K562 (cell line): ENCODE measurements at regions not wholly inside any gene's neighbourhood (a gene's known extent, or its start where the extent isn't known, plus 50 kb on each side); places are given as distances from the start of the nearest gene placed in this dataset.

Source experiments
- ATAC-seq: fragments of 200-7000 bp; cut with Tn5 transposase; 3 replicates; pipeline ENCODE4 v1.9.1; 2020; ENCODE audit warnings: moderate library complexity
- BruUV-seq: library from RNA; stranded (reverse); fragments of 400-500 nt; replicated peaks from 2 replicates; lab custom pipeline; 2021; lab: Mats Ljungman, UMichigan
- CTCF ChIA-PET: fragments of 300-600 bp; formaldehyde crosslinking; extraction: SDS; loops from one replicate; lab custom pipeline; 2021; ENCODE audit warnings: low intra/inter-chr PET ratio; lab: Yijun Ruan, JAX
- POLR2A ChIA-PET: fragments of 300-600, 350-650 bp; sonication (Branson Sonifier 250); formaldehyde crosslinking; extraction: SDS; loops from one replicate; lab custom pipeline; 2021; ENCODE audit warnings: antibody characterized with exemption, inconsistent platforms; lab: Yijun Ruan, JAX
- DNase-seq, 4 experiments: peaks; one replicate each; pipeline versions ENCODE4 v3.0.0 to v3.0.0-alpha.2; 2011 to 2018; ENCODE audit warnings: low spot score in 3 of 4, mixed read lengths in 3 of 4; ENCODE audit errors: extremely low read depth in 1 of 4
- FAIRE-seq: peaks from 2 replicates; lab custom pipeline; 2011; peaks lifted over from hg19 to GRCh38; lab: Jason Lieb, UNC
- H2AFZ ChIP-seq: 2 replicates; pipeline ENCODE4 v1.6.0; 2011; ENCODE audit warnings: low read depth, low read length, control low read depth, inconsistent platforms
- H3K27ac ChIP-seq: fragments of 200-600 bp; 3 replicates; pipeline ENCODE4 v1.8.0; 2011; ENCODE audit warnings: low read depth, mild to moderate bottlenecking, control low read depth, inconsistent platforms, low read length, moderate library complexity, mixed read lengths; ENCODE audit errors: extremely low read depth
- H3K27me3 ChIP-seq, 2 experiments: fragments of 300-600 bp in 1 of 2; 2 replicates in 1 of 2; 3 replicates in 1 of 2; pipeline versions ENCODE4 v1.6.0 to v1.8.0; 2011; ENCODE audit warnings: inconsistent platforms in 2 of 2, low read length in 2 of 2, mild to moderate bottlenecking in 1 of 2, mixed read lengths in 1 of 2, moderate library complexity in 1 of 2; ENCODE audit not compliant: control insufficient read depth in 2 of 2, insufficient read depth in 2 of 2
- H3K36me3 ChIP-seq: fragments of 300-600 bp; 3 replicates; pipeline ENCODE4 v1.8.0; 2011; ENCODE audit warnings: mild to moderate bottlenecking, low read length, inconsistent platforms; ENCODE audit not compliant: control insufficient read depth, insufficient read depth
- H3K4me1 ChIP-seq, 2 experiments: fragments of 200-600 bp in 1 of 2; replicated peaks in 1 of 2; 2 replicates in 1 of 2; 3 replicates in 1 of 2; pipeline versions ENCODE4 v1.5.1 to v1.8.0; 2011; ENCODE audit warnings: inconsistent platforms in 2 of 2, low read length in 2 of 2, mild to moderate bottlenecking in 1 of 2, mixed read lengths in 1 of 2, moderate library complexity in 1 of 2; ENCODE audit not compliant: control insufficient read depth in 2 of 2, insufficient read depth in 2 of 2
- H3K4me2 ChIP-seq: 2 replicates; pipeline ENCODE4 v1.6.1; 2011; ENCODE audit warnings: low read length, control low read depth, inconsistent platforms, mixed read lengths; ENCODE audit not compliant: insufficient read depth
- H3K4me3 ChIP-seq: fragments of 200-600 bp; sonication (generic), shearing (Covaris generic); 2 replicates; pipeline ENCODE4 v1.5.1; 2016; ENCODE audit warnings: control low read depth, inconsistent platforms
- H3K79me2 ChIP-seq: fragments of 200-600 bp; 3 replicates; pipeline ENCODE4 v1.8.0; 2011; ENCODE audit warnings: low read length, inconsistent platforms; ENCODE audit not compliant: control insufficient read depth, insufficient read depth
- H3K9ac ChIP-seq, 2 experiments: 2 replicates each; pipeline versions ENCODE4 v1.6.0 to v1.6.1; 2011; ENCODE audit warnings: low read depth in 2 of 2, low read length in 2 of 2, control low read depth in 1 of 2, inconsistent platforms in 1 of 2, mild to moderate bottlenecking in 1 of 2, mixed read lengths in 1 of 2; ENCODE audit not compliant: insufficient read depth in 1 of 2
- H3K9me1 ChIP-seq: one replicate; pipeline ENCODE4 v1.6.0; 2011; ENCODE audit warnings: inconsistent platforms, mild to moderate bottlenecking, low read length, moderate library complexity; ENCODE audit not compliant: control insufficient read depth, insufficient read depth
- H3K9me3 ChIP-seq: replicated peaks from 2 replicates; pipeline ENCODE4 v1.5.1; 2011; ENCODE audit warnings: low read depth, low read length, inconsistent platforms; ENCODE audit not compliant: control insufficient read depth, insufficient read depth
- H4K20me1 ChIP-seq: replicated peaks from 2 replicates; pipeline ENCODE4 v1.6.1; 2011; ENCODE audit warnings: low read length, inconsistent platforms, mixed read lengths; ENCODE audit not compliant: control insufficient read depth, insufficient read depth
- DPF2 ChIP-seq: fragments of 450-650 bp; IDR thresholded peaks from 2 replicates; pipeline ENCODE4 v1.6.1; 2016
- GATAD2B ChIP-seq: fragments of 450-650 bp; IDR thresholded peaks from 2 replicates; pipeline ENCODE4 v1.6.1; 2017; ENCODE audit warnings: mild to moderate bottlenecking, borderline replicate concordance
- HSF4 ChIP-seq: fragments of 250-450 bp; sonication (Bioruptor Pico); IDR thresholded peaks from 2 replicates; pipeline ENCODE4 v2.1.2; 2022; ENCODE audit warnings: mild to moderate bottlenecking, moderate library complexity, borderline replicate concordance
- MEIS2 ChIP-seq: fragments of 450-650 bp; IDR thresholded peaks from 2 replicates; pipeline ENCODE4 v1.6.1; 2014; ENCODE audit warnings: mild to moderate bottlenecking; ENCODE audit not compliant: partially characterized antibody
- RFX5 ChIP-seq: IDR thresholded peaks from 2 replicates; pipeline ENCODE4 v1.6.1; 2011; ENCODE audit warnings: low read depth, mild to moderate bottlenecking, improper control_type of control experiment, low read length
- ZC3H8 ChIP-seq: fragments of 450-650 bp; IDR thresholded peaks from 2 replicates; pipeline ENCODE4 v1.6.1; 2017
- ZNF695 ChIP-seq: fragments of 450-650 bp; formaldehyde crosslinking; IDR thresholded peaks from 2 replicates; pipeline ENCODE4 v1.4.0; 2020; ENCODE audit warnings: mild to moderate bottlenecking, moderate library complexity
- ZNF707 ChIP-seq: fragments of 250-450 bp; sonication (Bioruptor Pico); conservative IDR thresholded peaks from 2 replicates; pipeline ENCODE4 v1.8.0; 2022; ENCODE audit warnings: inconsistent platforms, mild to moderate bottlenecking, moderate library complexity
- ZNF830 ChIP-seq: fragments of 250-450 bp; sonication (Bioruptor Pico); IDR thresholded peaks from 2 replicates; pipeline ENCODE4 v1.5.0; 2021; ENCODE audit warnings: mild to moderate bottlenecking
- WGBS: fragments of 100-300 bp; shearing (Covaris generic); methylation state at CpG from one replicate; pipeline ENCODE4 v1.1.6; 2016; ENCODE audit warnings: low coverage, mixed read lengths; ENCODE audit not compliant: insufficient coverage; ENCODE audit errors: missing lambda C conversion rate; 5-methylcytosine and 5-hydroxymethylcytosine counted together
- in situ Hi-C: fragments of 300-500 bp; cut with MboI; formaldehyde crosslinking; loops from 4 replicates; pipeline ENCODE4 v1.15.0; 2018; ENCODE audit warnings: inconsistent platforms, mixed read lengths
- intact Hi-C: fragments of 100-400 bp; cut with micrococcal nuclease; formaldehyde crosslinking; loops from 2 replicates; pipeline ENCODE4 v1.14.2; 2022
- TF ChIP-seq, protein P1 (sequence below): fragments of 450-650 bp; conservative IDR thresholded peaks from 2 replicates; pipeline ENCODE4 v1.6.1; 2016; ENCODE audit warnings: missing genetic modification characterization, low read depth, mild to moderate bottlenecking, missing compliant biosample characterization, moderate library complexity
- TF ChIP-seq, protein P2 (sequence below): IDR thresholded peaks from 2 replicates; pipeline ENCODE4 v1.6.1; 2011; ENCODE audit not compliant: insufficient read length; ENCODE audit errors: extremely low read depth
- TF ChIP-seq, protein P3 (sequence below): fragments of 250-450 bp; sonication (Bioruptor Pico); IDR thresholded peaks from 2 replicates; pipeline ENCODE4 v1.8.0; 2021; ENCODE audit warnings: moderate library complexity, mild to moderate bottlenecking, inconsistent platforms

DNA sequence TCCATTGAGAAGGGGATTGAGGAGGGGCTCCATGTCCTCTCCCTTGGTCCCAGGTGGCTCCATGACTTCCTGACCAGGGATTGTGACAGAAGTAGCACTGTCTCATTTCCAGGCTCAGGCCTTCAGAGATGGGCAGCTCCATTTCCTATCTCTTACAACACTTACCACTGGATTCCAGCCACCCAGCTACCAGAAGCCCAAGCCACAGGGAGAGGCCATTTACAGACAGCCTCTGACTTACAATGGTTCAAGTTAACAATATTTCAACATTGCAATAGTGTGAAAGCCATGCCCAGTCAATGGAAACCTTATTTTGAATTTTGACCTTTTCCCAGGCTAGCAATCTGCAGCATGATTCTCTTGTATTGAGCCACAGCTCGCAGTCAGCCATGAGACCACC lies 164.9 kb upstream of the AGAP1 start (continued):
- TF ChIP-seq, protein P1, sequence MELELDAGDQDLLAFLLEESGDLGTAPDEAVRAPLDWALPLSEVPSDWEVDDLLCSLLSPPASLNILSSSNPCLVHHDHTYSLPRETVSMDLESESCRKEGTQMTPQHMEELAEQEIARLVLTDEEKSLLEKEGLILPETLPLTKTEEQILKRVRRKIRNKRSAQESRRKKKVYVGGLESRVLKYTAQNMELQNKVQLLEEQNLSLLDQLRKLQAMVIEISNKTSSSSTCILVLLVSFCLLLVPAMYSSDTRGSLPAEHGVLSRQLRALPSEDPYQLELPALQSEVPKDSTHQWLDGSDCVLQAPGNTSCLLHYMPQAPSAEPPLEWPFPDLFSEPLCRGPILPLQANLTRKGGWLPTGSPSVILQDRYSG (tag): no peak
- TF ChIP-seq MEIS2 (no peak), GATAD2B (no peak), HSF4 (no peak)

DNA sequence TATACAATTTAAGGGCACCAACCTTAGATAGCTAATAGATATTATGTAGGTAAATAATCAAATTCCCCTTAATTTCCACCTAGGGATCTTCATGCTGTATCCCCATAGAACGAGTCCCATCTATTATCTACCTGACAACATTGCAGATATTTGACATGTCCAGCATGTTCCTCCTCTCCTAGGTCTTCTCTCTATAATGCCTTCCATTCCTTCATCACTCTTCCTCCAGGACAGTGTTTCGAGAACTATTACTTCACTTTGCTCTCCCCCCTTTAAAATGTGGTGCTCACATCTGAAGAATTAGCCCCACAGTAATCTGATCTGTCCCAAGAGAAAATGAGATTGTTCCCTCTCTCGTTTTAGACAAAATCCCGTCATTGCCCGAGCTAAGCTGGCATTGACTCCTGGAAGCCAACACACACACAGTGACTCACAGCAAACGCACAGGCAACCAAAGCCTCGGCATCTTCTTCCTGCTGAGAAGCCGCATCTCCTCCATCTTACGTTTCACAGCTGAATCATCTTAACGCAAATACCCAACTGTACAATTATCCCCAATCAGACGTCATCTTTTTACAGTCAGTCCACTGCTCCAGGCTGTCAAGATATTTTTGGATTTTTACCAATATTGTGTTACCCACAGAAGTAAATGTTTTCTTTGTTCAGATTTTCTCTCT lies 162.9 kb upstream of the AGAP1 start:
- no peak for TF ChIP-seq ZNF695 (CRISPR knock-in tag)
- TF ChIP-seq ZC3H8: no peak
- TF ChIP-seq, protein P2, sequence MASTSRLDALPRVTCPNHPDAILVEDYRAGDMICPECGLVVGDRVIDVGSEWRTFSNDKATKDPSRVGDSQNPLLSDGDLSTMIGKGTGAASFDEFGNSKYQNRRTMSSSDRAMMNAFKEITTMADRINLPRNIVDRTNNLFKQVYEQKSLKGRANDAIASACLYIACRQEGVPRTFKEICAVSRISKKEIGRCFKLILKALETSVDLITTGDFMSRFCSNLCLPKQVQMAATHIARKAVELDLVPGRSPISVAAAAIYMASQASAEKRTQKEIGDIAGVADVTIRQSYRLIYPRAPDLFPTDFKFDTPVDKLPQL: no peak
- TF ChIP-seq, protein P3, sequence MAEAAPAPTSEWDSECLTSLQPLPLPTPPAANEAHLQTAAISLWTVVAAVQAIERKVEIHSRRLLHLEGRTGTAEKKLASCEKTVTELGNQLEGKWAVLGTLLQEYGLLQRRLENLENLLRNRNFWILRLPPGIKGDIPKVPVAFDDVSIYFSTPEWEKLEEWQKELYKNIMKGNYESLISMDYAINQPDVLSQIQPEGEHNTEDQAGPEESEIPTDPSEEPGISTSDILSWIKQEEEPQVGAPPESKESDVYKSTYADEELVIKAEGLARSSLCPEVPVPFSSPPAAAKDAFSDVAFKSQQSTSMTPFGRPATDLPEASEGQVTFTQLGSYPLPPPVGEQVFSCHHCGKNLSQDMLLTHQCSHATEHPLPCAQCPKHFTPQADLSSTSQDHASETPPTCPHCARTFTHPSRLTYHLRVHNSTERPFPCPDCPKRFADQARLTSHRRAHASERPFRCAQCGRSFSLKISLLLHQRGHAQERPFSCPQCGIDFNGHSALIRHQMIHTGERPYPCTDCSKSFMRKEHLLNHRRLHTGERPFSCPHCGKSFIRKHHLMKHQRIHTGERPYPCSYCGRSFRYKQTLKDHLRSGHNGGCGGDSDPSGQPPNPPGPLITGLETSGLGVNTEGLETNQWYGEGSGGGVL (CRISPR knock-in tag): no peak
- no peak for TF ChIP-seq ZNF707 (CRISPR knock-in tag)
- no peak for TF ChIP-seq ZNF830
- no peak for TF ChIP-seq DPF2
- TF ChIP-seq RFX5: no peak
- Histone ChIP-seq H3K9me3 (no peaks in the 10 kb centered on the region), H2AFZ (no peak overlapping the region), H3K4me2 (no peak overlapping the region), H3K79me2 (no peaks in the 10 kb centered on the region), H4K20me1 (no peaks in the 10 kb centered on the region), H3K9me1 (no peaks in the 10 kb centered on the region), H3K9ac (no peak overlapping the region), H3K4me1 (no peaks in the 10 kb centered on the region; a peak in 1 of 5 replicates), H3K27me3 (peaks cover 0 to 2% of the 10 kb centered on the region in 2 experiments; a peak in 3 of 5 replicates), H3K4me3 (no peak overlapping the region), H3K27ac (no peak overlapping the region), H3K36me3 (no peaks in the 10 kb centered on the region)
- no TSS peak for BruUV-seq
- intact Hi-C loops: no loop called here
- WGBS: 0% methylated on average over 11 of the region's 11 CpGs
- ATAC-seq (no peak), DNase-seq (no peak), FAIRE-seq (no peak)
- in situ Hi-C loops: no loop called here
- CTCF ChIA-PET: no interaction called here
- POLR2A ChIA-PET: interaction anchor here (0.6 kb wide), 1 partner anchor 130 kb away, joined by 3 read pairs; no protein-coding TSS in a partner anchor
